Activated naive CD4-positive, alpha-beta T cell treated with anti-CD3 and anti-CD28 coated beads, Interleukin-2, amount 50 U/mL, for 16 hours (primary cell): ENCODE measurements at regions not wholly inside any gene's neighbourhood (a gene's known extent, or its start where the extent isn't known, plus 50 kb on each side); places are given as distances from the start of the nearest gene placed in this dataset.

Experiments used
- DNase-seq: peaks from one replicate; pipeline ENCODE4 v3.0.0-alpha.2; 2020

DNA sequence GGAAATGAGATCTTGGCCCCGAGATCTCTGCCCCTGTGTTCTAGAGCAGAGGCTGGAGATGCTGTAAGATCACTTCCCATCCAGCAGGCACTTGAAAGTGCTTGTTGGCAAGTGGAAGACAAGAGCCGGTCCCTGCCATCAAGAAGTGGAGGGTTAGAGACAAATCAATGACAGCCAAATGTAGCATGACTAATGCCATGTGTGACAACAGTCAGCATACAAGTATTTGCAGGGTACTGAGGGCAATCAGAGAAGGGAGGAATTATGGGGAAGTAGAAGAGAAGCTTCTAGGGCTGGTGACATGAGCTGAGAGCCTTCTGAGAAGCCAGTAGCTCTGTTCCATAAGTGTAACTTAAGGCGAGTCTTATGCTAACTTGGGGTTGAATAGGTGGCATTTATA is 58.6 kb downstream of the TMEM17 start:
- no peak for DNase-seq

GRCh38 chr2:62446491-62446890 is 59.5 kb downstream of the TMEM17 start:
- no peak for DNase-seq

DNA sequence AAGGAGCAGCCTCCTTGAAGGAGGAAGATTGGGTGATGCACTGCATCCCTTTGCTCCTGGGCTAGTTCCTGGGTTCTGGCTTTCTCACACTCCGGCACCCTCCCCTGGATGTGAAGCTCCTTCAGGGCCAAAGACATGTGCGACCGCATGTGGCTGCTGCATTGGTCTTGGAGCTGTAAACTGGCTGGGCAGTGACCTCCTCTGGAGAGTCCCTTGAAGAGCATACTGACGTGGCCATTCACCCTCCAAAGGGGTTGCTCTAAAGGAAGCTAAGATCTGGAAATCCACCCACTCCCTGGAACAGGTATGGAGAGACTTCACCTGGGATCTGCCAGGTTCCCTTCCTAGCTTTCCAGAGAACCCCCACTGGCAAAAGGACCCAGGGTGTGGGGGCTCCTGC is 62.1 kb downstream of the TMEM17 start:
- no peak for DNase-seq

- no peak for DNase-seq
These were observed 62.5 kb downstream of the TMEM17 start for GRCh38 chr2:62443471-62443870.

DNA sequence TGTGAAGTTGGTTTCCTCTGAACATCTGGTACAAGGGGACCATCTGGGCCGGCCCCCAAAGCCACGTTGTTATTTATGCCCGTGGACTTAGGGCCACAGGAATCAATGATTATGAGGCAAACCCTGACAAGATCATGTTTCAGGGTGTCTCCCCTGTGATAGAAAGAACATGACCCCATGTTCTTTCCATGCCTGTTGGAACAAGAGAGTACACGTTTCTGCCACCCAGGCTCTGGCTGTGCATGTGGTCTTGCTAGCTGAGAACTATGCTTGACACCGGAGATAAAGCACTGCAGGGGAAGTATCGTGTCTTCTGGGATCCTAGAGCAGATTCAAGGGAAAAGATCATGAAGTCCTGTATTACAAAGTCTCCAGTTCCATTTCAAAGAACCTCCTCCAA is 64.2 kb downstream of the TMEM17 start:
- DNase-seq, result no peak

DNA sequence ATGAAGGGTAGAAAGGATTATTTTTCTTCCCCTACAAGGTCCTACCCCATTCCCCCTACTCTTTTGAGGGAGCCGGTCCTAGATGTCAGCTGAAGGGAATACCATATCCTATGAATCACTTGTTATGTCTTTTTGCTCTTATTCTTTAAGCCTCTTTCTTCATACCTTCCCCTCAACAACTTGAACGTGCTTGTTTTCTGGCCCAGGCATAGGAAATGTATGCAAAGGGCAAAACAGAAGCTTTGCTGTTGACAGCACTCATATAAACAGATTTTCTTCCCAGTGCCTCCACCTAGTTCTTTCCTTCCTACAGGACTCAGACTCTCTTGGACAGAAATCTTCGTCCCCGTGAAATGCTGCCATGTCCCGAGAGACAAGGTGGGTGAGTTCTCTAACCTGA is 64.6 kb downstream of the TMEM17 start:
- DNase-seq, result no peak

- DNase-seq, result no peak
These were observed 65.6 kb downstream of the TMEM17 start for GRCh38 chr2:62440281-62440946.

- DNase-seq, result no peak
These were observed 66.6 kb downstream of the TMEM17 start for GRCh38 chr2:62439425-62439824.

GRCh38 chr2:62437785-62438184 is 68.2 kb downstream of the TMEM17 start:
- DNase-seq, result no peak

GRCh38 chr2:62435720-62436119 is 70.3 kb downstream of the TMEM17 start:
- no peak for DNase-seq

DNA sequence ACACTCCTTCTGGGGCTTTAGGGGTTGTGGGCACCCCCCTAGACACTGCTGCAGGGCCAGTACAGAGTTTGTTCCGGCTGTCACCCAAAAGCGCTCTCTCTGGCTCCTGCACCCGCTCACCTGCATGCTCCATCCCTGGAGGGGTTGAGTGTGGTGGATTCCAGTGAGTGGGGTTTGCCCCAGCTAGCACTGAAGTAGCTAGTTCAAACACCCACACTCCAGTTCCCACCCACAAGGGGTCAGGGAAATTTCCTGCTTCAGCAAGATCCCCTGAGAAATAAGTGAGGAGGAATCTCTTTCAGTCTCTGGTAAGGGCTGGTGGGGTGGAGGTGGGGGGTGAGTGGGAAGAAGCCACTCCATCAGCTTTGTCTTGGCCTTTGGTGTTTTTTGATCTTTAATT is 73.6 kb downstream of the TMEM17 start:
- no peak for DNase-seq

DNA sequence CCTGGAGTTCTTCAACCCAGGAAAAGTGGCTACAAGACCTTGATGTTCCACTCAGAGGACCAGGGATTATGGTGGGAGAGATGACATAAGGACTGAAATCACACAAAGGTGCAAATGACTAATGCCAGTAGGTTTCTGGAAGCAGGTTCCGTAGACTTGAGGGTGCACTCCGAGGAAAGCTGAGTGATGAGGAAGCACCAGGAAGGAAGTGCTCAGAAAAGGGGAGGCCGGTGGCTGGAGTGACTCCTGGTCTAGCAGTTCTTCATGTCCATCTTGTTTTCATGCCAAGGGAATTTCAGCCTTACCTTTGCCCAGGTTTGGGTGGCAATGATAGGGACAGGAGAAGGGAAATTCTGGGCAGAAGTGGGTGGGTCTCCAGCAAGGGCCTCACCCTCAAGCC is 74.5 kb downstream of the TMEM17 start:
- DNase-seq, result no peak

DNA sequence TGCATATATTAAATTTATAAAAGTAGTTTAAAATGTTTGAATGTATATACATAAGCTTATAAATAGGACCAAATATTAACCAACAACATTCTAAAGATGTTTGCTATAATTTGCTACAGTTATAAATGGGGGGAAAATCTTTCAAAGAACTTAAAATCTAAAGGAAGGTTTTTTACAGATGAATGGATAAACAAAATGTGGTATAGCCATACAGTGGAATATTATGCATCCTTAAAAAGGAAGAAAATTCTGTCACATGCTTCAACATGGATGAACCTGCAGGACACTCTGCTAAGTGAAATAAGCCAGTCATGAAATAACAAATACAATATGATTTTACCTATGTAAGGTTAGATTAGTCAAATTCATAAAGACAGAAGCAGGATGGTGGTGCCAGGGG is 75.8 kb downstream of the TMEM17 start:
- no peak for DNase-seq

GRCh38 chr2:62427146-62427545 is 78.8 kb downstream of the TMEM17 start:
- DNase-seq, result no peak

GRCh38 chr2:62426154-62426912 is 79.7 kb downstream of the TMEM17 start:
- no peak for DNase-seq

- no peak for DNase-seq
These were observed 80.3 kb downstream of the TMEM17 start for GRCh38 chr2:62425684-62426083.

GRCh38 chr2:62424899-62425298 is 81.1 kb downstream of the TMEM17 start:
- no peak for DNase-seq

- DNase-seq, result no peak
These were observed 82.0 kb downstream of the TMEM17 start for GRCh38 chr2:62423883-62424458.

DNA sequence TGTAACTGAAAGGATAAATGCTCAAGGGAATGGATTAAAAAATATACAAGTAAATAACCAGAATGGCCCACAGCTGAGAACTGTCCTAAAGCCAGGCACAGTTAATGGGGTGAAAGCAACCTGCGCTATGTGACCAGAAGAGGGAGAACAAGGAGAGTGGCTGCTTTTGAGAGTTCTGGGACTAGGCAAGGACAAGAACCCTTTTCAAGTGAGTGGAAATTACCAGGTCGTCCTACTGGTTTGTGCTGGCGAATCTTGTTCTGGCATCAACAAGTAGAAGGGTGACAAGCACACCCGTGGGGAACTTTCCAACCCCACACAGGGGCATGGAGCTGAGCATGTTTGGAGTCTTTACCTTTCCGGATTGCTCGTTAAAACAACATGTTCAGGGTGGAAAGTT is 82.8 kb downstream of the TMEM17 start:
- no peak for DNase-seq

- no peak for DNase-seq
These were observed 90.5 kb downstream of the TMEM17 start for GRCh38 chr2:62415518-62415917.

- no peak for DNase-seq
These were observed 91.0 kb downstream of the TMEM17 start for GRCh38 chr2:62415019-62415431.

DNA sequence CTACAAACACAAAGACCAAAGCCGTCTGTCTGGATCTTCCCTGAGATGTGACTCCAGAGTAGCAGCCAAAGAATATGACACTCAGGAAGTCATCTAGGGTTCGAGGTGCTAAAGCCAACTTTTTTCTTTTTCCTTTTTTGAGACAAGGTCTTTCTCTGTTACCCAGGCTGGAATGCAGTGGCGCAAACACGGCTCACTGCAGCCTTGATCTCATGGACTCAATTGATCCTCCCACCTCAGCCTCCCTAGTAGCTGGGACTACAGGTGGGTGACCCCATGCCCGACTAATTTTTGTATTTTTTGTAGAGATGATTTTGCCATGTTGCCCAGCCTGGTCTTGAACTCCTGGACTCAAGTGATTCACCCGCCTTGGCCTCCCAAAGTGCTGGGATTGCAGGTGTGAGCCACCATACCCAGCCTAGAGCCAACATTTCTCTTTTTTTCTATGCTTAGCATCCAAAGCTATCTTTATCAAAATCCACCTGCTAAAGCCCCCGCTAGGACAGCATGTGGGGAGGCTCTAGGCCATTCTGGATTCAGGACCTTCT is 92.8 kb downstream of the TMEM17 start:
- DNase-seq, result no peak

GRCh38 chr2:62412347-62412742 is 93.7 kb downstream of the TMEM17 start:
- no peak for DNase-seq

GRCh38 chr2:62410926-62411456 is 95.0 kb downstream of the TMEM17 start:
- DNase-seq, result no peak
